Esophagus muscularis mucosa (tissue), 4 donors: ENCODE measurements at regions not wholly inside any gene's neighbourhood (a gene's known extent, or its start where the extent isn't known, plus 50 kb on each side); places are given as distances from the start of the nearest gene placed in this dataset.

Source experiments
- CTCF ChIP-seq, 3 experiments: fragments of 200-600 bp in 2 of 3; fragments of 450-650 bp in 1 of 3; sonication (generic) in 2 of 3; IDR thresholded peaks; one replicate each; pipeline ENCODE4 v1.5.1; 2017 to 2019; ENCODE audit warnings: antibody characterized with exemption in 3 of 3, mild to moderate bottlenecking in 2 of 3, moderate library complexity in 1 of 3
- EP300 ChIP-seq: sonication (generic); formaldehyde crosslinking; IDR thresholded peaks from one replicate; pipeline ENCODE4 v1.6.1; 2017; ENCODE audit warnings: antibody characterized with exemption
- POLR2A ChIP-seq: fragments of 450-650 bp; IDR thresholded peaks from one replicate; pipeline ENCODE4 v1.6.1; 2017; ENCODE audit warnings: antibody characterized with exemption, moderate library complexity, mild to moderate bottlenecking, low read depth
- POLR2AphosphoS5 ChIP-seq, 2 donors: sonication (generic); formaldehyde crosslinking; IDR thresholded peaks; one replicate each; pipeline ENCODE4 v1.6.1; 2017; ENCODE audit warnings: antibody characterized with exemption in 2 of 2

DNA sequence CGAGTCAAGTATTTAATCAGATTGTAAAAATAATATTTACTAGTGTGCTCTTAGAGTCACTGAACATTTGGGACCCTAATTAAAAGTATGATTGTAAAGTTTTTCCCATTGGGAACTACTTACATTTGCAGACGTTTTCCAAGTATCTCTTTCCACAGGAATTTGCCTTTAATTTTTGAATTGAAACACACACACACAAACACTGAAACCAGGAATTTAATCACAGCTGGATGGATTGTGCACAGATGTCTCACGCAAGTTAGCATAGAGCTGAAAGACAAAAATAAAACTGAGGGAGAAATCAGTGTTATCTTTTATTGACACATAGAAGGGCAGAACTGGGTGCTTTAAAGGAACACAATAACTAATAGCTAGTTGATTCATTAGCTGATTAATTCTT lies 230.7 kb downstream of the RND3 start:
- no peak for TF ChIP-seq EP300
- TF ChIP-seq CTCF (IDR thresholded peaks at IDR 0.05) = no peak
- no peak for TF ChIP-seq POLR2A
- TF ChIP-seq POLR2AphosphoS5 (IDR thresholded peaks at IDR 0.05) = no peak
